Activated CD8-positive, alpha-beta memory T cell treated with anti-CD3 and anti-CD28 coated beads for 48 hours (primary cell): ENCODE measurements at regions not wholly inside any gene's neighbourhood (a gene's known extent, or its start where the extent isn't known, plus 50 kb on each side); places are given as distances from the start of the nearest gene placed in this dataset.
A peak's percentile ranks its signal among the peaks of the same experiment; 100 is the strongest.

Experiments used
- DNase-seq, 3 experiments: peaks; one replicate each; pipeline ENCODE4 v3.0.0-alpha.2; 2020; ENCODE audit warnings: low read depth in 2 of 3, low spot score in 2 of 3

GRCh38 chr12:98418357-98419075 lies 96.9 kb upstream of the TMPO start:
- no peak for DNase-seq

- DNase-seq: no peak
These were observed 96.2 kb upstream of the TMPO start for GRCh38 chr12:98419081-98419794.

GRCh38 chr12:98419795-98420404 lies 95.5 kb upstream of the TMPO start:
- DNase-seq: no peak

- no peak for DNase-seq
These were observed 94.9 kb upstream of the TMPO start for GRCh38 chr12:98420461-98420860.

GRCh38 chr12:98421316-98421715 lies 94.1 kb upstream of the TMPO start:
- DNase-seq: no peak

- DNase-seq: no peak
These were observed 93.0 kb upstream of the TMPO start for GRCh38 chr12:98422359-98422758.

GRCh38 chr12:98422812-98423211 lies 92.6 kb upstream of the TMPO start:
- DNase-seq: no peak

GRCh38 chr12:98423963-98424362 lies 91.4 kb upstream of the TMPO start:
- DNase-seq: no peak

GRCh38 chr12:98424726-98425401 lies 90.5 kb upstream of the TMPO start:
- peak in 1 of 3 experiments; percentile 15 for DNase-seq

GRCh38 chr12:98425859-98426258 lies 89.5 kb upstream of the TMPO start:
- no peak for DNase-seq

- DNase-seq: no peak
These were observed 84.3 kb upstream of the TMPO start for GRCh38 chr12:98431089-98431488.

GRCh38 chr12:98437166-98437565 lies 78.2 kb upstream of the TMPO start:
- DNase-seq: no peak

- DNase-seq: no peak
These were observed 77.4 kb upstream of the TMPO start for GRCh38 chr12:98437806-98438595.

GRCh38 chr12:98438656-98439230 lies 76.6 kb upstream of the TMPO start:
- DNase-seq: no peak

GRCh38 chr12:98439471-98439951 lies 75.9 kb upstream of the TMPO start:
- DNase-seq: no peak

GRCh38 chr12:98439981-98440581 lies 75.3 kb upstream of the TMPO start:
- no peak for DNase-seq

GRCh38 chr12:98446060-98446459 lies 69.3 kb upstream of the TMPO start:
- DNase-seq: no peak

- no peak for DNase-seq
These were observed 68.7 kb upstream of the TMPO start for GRCh38 chr12:98446682-98447081.

GRCh38 chr12:98449584-98449983 lies 65.8 kb upstream of the TMPO start:
- no peak for DNase-seq

GRCh38 chr12:98453070-98453469 lies 62.3 kb upstream of the TMPO start:
- DNase-seq: no peak
